HUES64 (cell line): ENCODE measurements at regions not wholly inside any gene's neighbourhood (a gene's known extent, or its start where the extent isn't known, plus 50 kb on each side); places are given as distances from the start of the nearest gene placed in this dataset.
"Not testable (repeated sequence)": the region's sequence is repeated elsewhere in the genome, so short reads cannot be mapped to it uniquely, and the experiment has no call there.

Experiments used
- H3K27ac ChIP-seq: 2 replicates; pipeline ENCODE4 v1.7.0; 2013; ENCODE audit warnings: low read depth, low read length, inconsistent platforms
- H3K27me3 ChIP-seq: 2 replicates; pipeline ENCODE4 v1.6.1; 2013; ENCODE audit warnings: mild to moderate bottlenecking, low read length; ENCODE audit not compliant: insufficient read depth
- H3K36me3 ChIP-seq: 2 replicates; pipeline ENCODE4 v1.6.1; 2013; ENCODE audit warnings: mild to moderate bottlenecking, low read length; ENCODE audit not compliant: insufficient read depth
- H3K4me1 ChIP-seq: 2 replicates; pipeline ENCODE4 v1.6.1; 2013; ENCODE audit warnings: mild to moderate bottlenecking, low read length, moderate library complexity; ENCODE audit not compliant: insufficient read depth
- H3K4me3 ChIP-seq: 2 replicates; pipeline ENCODE4 v1.5.1; 2013; ENCODE audit warnings: mild to moderate bottlenecking, low read length, moderate library complexity
- H3K9ac ChIP-seq: 2 replicates; pipeline ENCODE4 v1.6.1; 2013; ENCODE audit warnings: mild to moderate bottlenecking, low read depth, low read length
- H3K9me3 ChIP-seq: 2 replicates; pipeline ENCODE4 v1.6.1; 2013; ENCODE audit warnings: low read depth, low read length; ENCODE audit not compliant: insufficient read depth
- WGBS: fragments of 150-250, 120-280 bp; methylation state at CpG from one replicate; pipeline ENCODE4 v1.1.7; 2013; ENCODE audit warnings: missing lambda C conversion rate; 5-methylcytosine and 5-hydroxymethylcytosine counted together

DNA sequence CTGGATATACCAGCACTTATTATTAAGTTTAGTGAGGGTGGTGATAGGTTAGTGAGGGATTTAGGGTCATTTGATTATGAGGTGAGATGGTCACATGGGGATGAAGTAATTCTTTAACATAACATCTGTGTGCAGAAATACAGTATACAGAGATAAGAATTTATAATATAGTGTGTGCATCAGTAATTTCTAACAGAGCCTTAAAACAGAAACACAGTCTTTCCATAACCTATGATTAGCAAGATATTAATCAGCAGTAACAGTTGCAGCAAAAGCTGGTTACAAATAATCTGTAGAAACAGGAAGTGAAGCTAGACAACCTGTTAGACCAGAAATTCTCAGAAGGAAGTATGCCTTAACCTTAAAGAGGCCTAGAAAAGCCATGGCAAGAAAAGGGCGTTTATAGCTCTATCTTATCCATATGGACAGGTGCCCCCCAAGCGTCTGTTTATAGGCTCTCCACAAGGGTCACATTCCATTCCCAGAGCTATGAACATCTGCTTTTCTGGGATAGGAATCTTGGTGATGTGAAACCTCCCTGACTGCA is 112.5 kb upstream of the WSB1 start:
- H3K27me3 ChIP-seq, H3K9ac ChIP-seq, H3K27ac ChIP-seq, H3K36me3 ChIP-seq, H3K4me3 ChIP-seq, H3K4me1 ChIP-seq: not testable (repeated sequence)
- WGBS = 61% methylated on average over 2 of the region's 2 CpGs
- peaks cover 58% of the 10 kb centered on the region for H3K9me3 ChIP-seq

DNA sequence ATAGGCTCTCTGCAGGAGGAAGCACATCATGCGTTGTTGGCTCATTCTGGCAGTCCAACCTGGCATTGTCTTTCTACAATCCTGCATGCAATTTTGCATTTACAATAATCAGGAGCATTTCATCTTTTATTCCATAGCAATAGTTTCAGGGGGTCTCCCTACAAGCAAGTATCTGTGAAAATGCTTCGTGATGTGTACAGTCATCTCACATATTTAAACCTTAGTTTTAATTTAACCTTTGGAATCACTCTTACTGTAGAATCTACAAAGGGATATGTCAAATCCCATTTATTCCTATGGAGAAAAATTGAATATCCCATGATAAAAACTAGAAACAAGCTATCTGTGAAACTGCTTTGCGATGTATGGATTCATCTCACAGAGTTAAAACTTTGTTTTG is 112.0 kb upstream of the WSB1 start:
- Histone ChIP-seq H3K36me3 (no peaks in the 10 kb centered on the region), H3K4me3 (no peak overlapping the region), H3K9me3 (peaks cover 54% of the 10 kb centered on the region), H3K27me3 (no peaks in the 10 kb centered on the region), H3K4me1 (no peaks in the 10 kb centered on the region), H3K9ac (no peak overlapping the region), H3K27ac (no peak overlapping the region)
- whole genome bisulfite sequencing = 80% methylated on average over 3 of the region's 3 CpGs

DNA sequence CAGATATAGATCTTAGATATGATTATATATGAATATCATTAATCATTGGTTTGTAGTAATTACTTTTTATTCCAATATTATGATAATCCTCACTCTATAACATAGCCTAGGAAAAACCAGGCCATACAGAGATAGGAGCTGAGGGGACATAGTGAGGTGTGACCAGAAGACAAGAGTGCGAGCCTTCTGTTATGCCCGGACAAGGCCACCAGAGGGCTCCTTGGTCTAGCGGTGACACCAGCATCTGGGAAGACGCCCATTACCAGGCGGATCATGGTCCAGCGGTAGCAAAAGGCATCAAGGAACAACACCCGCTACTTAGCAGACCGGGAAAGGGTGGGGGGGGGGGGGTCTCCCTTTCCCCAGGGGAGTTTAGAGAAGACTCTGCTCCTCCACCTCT is 96.4 kb upstream of the WSB1 start:
- H3K4me3 ChIP-seq, H3K9ac ChIP-seq, H3K4me1 ChIP-seq, H3K27ac ChIP-seq, H3K36me3 ChIP-seq, H3K27me3 ChIP-seq: not testable (repeated sequence)
- peaks cover 70% of the 10 kb centered on the region for H3K9me3 ChIP-seq
- 25% methylated on average over 5 of the region's 8 CpGs for whole genome bisulfite sequencing

DNA sequence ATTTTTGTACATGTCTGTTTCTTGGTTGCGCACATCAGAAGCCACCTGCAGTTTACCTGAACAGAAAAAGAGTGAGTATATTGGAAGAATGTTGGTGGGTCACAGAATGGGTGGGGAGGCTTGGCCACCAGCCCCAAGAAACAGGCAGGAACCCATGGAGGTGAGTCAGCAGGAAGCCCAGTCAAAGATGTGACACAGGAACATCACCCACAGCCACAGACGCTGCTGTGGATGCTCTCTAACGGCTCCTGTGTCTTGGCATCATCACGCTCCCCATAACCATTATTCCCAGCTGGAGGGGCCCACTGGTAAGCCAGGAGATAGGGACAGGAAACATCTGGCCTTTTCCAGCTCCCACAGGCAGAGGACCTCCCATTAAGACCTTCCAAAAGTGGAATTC is 94.0 kb upstream of the WSB1 start:
- H3K4me1 ChIP-seq = no peaks in the 10 kb centered on the region
- no peak overlapping the region for H3K4me3 ChIP-seq
- 73% methylated on average over 4 of the region's 4 CpGs for WGBS
- H3K9ac ChIP-seq = no peak overlapping the region
- H3K36me3 ChIP-seq = no peaks in the 10 kb centered on the region
- H3K27me3 ChIP-seq = no peaks in the 10 kb centered on the region
- no peak overlapping the region for H3K27ac ChIP-seq
- H3K9me3 ChIP-seq = peaks cover 66% of the 10 kb centered on the region

DNA sequence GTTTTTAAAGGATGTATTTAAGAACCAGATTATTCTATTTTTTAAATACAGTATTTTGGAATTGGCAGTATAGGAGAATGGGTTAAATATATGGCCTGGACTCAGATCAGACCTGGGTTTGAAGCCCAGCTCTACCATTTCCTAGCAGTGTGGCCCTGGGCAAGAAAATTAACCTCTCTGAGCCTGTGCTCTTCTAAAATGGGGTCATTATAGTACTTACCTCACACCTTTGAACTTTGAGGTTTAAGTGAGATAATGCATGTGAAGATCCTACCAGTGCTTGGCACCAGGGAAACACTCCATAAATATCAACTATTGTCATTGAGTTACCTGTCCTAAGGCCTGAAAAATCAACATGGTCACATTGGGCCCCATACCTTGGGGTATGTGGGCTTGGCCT is 93.4 kb upstream of the WSB1 start:
- Histone ChIP-seq H3K4me1 (no peaks in the 10 kb centered on the region), H3K27me3 (no peaks in the 10 kb centered on the region), H3K27ac (no peak overlapping the region), H3K9me3 (peaks cover 66% of the 10 kb centered on the region), H3K9ac (no peak overlapping the region), H3K4me3 (no peak overlapping the region), H3K36me3 (no peaks in the 10 kb centered on the region)

DNA sequence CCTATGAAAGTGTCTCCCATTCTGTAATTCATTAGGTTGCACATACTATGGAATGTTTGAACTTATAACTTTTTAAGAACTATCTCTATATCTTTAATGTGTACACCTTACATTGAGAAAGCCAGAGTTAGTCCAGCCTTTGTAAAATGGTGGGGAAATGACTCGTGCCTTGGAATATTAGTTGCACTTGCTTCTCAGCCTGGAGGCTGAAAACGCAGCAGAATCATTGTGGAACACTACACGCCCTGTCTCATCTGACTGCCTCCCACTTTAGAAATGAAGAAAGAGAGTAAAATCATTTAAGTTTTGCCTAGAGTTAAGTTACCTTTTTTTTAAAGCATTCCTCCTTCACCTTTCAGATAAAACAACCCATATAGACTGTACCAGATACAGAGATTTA is 90.7 kb upstream of the WSB1 start:
- H3K4me1 ChIP-seq = no peaks in the 10 kb centered on the region
- no peaks in the 10 kb centered on the region for H3K36me3 ChIP-seq
- no peak overlapping the region for H3K4me3 ChIP-seq
- 52% methylated on average over 2 of the region's 3 CpGs for WGBS
- no peaks in the 10 kb centered on the region for H3K27me3 ChIP-seq
- H3K9ac ChIP-seq = no peak overlapping the region
- H3K27ac ChIP-seq = no peak overlapping the region
- peaks cover 59% of the 10 kb centered on the region for H3K9me3 ChIP-seq

DNA sequence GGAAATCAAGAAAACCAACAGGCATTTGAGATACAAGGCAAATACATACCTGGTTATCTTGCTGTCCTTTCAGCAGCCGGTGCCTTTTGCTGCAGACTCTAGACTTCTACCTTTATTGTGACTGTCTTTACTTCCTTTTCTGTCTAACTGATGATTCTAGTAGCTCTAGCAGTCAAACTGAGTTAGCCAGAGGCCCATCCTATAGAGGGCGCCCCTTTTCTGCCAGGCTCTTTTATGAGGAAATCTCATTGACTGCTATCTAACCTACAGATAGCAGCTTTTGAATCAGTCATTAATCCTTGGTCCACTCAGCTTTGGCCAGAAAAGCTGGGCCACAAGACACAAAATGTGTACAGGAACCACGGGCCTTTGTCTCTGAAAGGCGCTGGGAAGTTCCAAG is 87.5 kb upstream of the WSB1 start:
- Histone ChIP-seq H3K9me3 (peaks cover 34% of the 10 kb centered on the region), H3K36me3 (no peaks in the 10 kb centered on the region), H3K4me3 (no peak overlapping the region), H3K27me3 (no peaks in the 10 kb centered on the region), H3K4me1 (no peaks in the 10 kb centered on the region), H3K9ac (no peak overlapping the region), H3K27ac (no peak overlapping the region)
- 68% methylated on average over 4 of the region's 4 CpGs for WGBS

DNA sequence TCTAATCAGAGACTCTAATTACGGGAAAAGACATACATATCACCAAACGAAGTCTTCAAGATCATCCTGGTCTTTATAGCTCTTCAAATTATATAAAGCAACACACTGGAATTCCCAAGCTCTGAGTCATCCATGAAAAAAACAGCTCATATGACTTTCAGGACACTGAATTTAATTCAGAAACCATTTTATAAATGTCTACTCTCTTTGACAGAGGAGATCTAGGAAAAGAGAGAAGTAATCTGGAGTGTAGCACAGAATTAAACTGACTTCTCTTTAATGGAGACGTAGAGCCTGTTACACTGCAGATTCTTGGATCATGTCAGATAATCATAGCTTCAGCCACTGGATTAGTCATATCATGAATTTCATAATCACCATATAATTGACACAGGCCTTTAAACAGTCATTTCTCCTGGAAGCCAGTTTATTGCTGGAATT is 86.8 kb upstream of the WSB1 start:
- WGBS = 73% methylated on average over 3 of the region's 3 CpGs
- Histone ChIP-seq H3K9ac (no peak overlapping the region), H3K9me3 (peaks cover 33% of the 10 kb centered on the region), H3K27me3 (no peaks in the 10 kb centered on the region), H3K4me3 (no peak overlapping the region), H3K36me3 (no peaks in the 10 kb centered on the region), H3K27ac (no peak overlapping the region), H3K4me1 (no peaks in the 10 kb centered on the region)

DNA sequence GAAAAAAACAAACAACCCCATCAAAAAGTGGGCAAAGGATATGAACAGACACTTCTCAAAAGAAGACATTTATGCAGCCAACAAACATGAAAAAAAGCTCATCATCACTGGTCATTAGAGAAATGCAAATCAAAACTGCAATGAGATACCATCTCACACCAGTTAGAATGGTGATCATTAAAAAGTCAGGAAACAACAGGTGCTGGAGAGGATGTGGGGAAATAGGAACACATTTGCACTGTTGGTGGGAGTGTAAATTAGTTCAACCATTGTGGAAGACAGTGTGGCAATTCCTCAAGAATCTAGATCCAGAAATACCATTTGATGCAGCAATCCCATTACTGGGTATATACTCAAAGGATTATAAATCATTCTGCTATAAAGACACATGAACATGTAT is 85.5 kb upstream of the WSB1 start:
- not testable (repeated sequence) for H3K4me3 ChIP-seq, H3K27ac ChIP-seq, H3K27me3 ChIP-seq, H3K36me3 ChIP-seq, H3K9ac ChIP-seq, H3K4me1 ChIP-seq
- peaks cover 27% of the 10 kb centered on the region for H3K9me3 ChIP-seq

DNA sequence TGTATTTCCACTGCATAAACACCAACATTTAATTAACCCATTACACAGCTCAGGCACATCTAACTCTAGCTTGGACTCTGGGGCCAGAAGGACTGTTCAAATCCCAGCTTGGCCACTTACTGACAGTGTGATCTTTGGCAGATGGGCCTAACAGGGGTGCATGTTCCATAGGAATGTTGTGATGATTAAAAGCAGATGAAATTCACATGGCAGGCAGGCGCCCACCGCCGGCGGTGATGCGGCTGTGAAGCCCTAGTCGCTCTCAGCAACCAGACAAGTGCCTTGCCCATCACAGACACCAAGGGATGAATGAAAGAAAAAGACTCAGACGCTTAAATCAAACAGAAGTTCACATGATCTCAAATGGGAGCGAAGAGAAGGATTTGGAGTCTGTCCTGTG is 84.6 kb upstream of the WSB1 start:
- no peak overlapping the region for H3K27ac ChIP-seq
- H3K9me3 ChIP-seq = peaks cover 27% of the 10 kb centered on the region
- H3K4me1 ChIP-seq = no peaks in the 10 kb centered on the region
- H3K9ac ChIP-seq = no peak overlapping the region
- H3K36me3 ChIP-seq = no peaks in the 10 kb centered on the region
- H3K4me3 ChIP-seq = no peak overlapping the region
- no peaks in the 10 kb centered on the region for H3K27me3 ChIP-seq
- WGBS = 65% methylated on average over 6 of the region's 8 CpGs

DNA sequence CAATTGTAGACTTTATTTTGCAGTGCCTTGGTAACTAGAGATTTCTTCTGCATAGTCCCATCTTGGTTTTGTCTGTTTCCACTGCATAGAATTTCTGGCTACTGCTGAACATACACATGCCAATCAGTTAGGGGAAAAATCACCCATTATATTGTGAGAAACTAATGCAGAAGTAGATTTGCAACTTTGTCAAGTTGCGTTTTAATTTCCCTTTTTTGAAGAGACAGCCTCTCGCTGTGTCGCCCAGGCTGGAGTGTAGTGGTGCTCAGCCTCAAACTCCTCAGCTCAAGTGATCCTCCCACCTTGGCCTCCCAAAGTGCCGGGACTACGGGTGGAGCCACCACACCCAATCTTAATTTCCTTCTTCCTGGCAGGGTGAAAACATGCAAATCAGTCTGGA is 83.1 kb upstream of the WSB1 start:
- not testable (repeated sequence) for H3K36me3 ChIP-seq, H3K27me3 ChIP-seq, H3K9ac ChIP-seq, H3K4me3 ChIP-seq, H3K27ac ChIP-seq, H3K4me1 ChIP-seq
- H3K9me3 ChIP-seq = peaks cover 33% of the 10 kb centered on the region
- no CpG with 5 or more reads among the region's 5 CpGs for WGBS

DNA sequence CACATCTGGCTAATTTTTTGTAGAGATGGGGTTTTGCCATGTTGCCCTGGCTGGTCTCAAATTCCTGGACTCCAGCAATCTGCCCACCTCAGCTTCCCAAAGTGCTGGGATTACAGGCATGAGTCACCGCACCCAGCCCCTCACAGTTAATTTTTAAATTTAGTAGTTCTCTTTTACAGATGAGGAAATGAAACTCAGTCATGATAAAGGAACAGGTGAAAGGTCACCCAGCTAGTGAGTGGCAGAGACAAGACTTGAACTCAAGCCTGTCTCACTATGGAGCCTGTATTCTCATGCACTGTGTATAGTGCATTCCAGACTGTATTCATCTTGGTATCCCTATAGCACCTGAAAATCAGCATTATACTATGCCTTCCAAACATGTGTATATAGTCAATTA is 77.1 kb upstream of the WSB1 start:
- Histone ChIP-seq H3K4me1 (no peaks in the 10 kb centered on the region), H3K9me3 (peaks cover 43% of the 10 kb centered on the region), H3K4me3 (no peak overlapping the region), H3K9ac (no peak overlapping the region), H3K27me3 (no peaks in the 10 kb centered on the region), H3K27ac (no peak overlapping the region), H3K36me3 (no peaks in the 10 kb centered on the region)
- 100% methylated on average over 1 of the region's 1 CpG for WGBS
